Activated CD4-positive, alpha-beta T cell treated with anti-CD3 and anti-CD28 coated beads, Interleukin-2, amount 10 ng/mL, durations not matched to agents 24 days and 14 days (primary cell): ENCODE measurements at regions not wholly inside any gene's neighbourhood (a gene's known extent, or its start where the extent isn't known, plus 50 kb on each side); places are given as distances from the start of the nearest gene placed in this dataset.
"Not testable (repeated sequence)": the region's sequence is repeated elsewhere in the genome, so short reads cannot be mapped to it uniquely, and the experiment has no call there.

ENCODE experiments used
- DNase-seq: peaks from one replicate; pipeline ENCODE4 v3.0.0; 2022
- H3K27ac Mint-ChIP-seq: one replicate; pipeline ENCODE4 v1.8.0; 2022; ENCODE audit warnings: mild to moderate bottlenecking, mixed read lengths
- H3K27me3 Mint-ChIP-seq: one replicate; pipeline ENCODE4 v1.8.0; 2022; ENCODE audit warnings: mixed read lengths
- H3K36me3 Mint-ChIP-seq: one replicate; pipeline ENCODE4 v1.8.0; 2022; ENCODE audit warnings: low read depth, mild to moderate bottlenecking, mixed read lengths
- H3K4me1 Mint-ChIP-seq: one replicate; pipeline ENCODE4 v1.8.0; 2021; ENCODE audit warnings: mixed read lengths
- H3K4me3 Mint-ChIP-seq: one replicate; pipeline ENCODE4 v1.8.0; 2022; ENCODE audit warnings: mild to moderate bottlenecking, moderate library complexity, mixed read lengths
- H3K9me3 Mint-ChIP-seq: one replicate; pipeline ENCODE4 v1.8.0; 2021; ENCODE audit warnings: mixed read lengths
- intact Hi-C: fragments of 100-400 bp; cut with micrococcal nuclease; formaldehyde crosslinking; loops from one replicate; pipeline ENCODE4 v1.15.1; 2023

DNA sequence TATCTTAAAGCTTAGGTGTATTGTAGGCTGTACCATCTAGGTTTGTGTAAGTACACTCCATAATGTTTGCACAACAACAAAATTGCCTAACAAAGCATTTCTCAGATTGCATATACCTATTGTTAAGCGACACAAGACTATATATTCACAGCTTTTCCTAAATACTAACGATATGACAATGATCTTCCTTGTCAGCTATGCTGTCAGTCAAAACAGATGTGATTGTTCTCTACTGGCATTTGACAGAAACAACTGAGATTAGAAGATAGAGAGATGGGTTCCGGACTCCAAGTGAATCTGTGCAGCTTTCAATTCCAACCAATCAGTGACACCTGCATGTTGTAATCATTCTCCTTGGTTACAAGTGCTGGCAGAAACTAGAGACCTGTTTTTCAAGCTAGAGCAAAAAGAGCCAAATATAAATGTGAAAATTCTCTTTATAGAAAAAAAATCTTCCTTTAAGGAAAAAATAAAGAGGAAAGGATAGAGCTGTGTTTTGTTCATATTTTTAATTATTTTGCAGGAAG, 1232.3 kb upstream of the SLC39A10 start:
- no peak for DNase-seq
- intact Hi-C loops = no loop called here
- H3K9me3 Mint-ChIP-seq = no peaks in the 10 kb centered on the region
- no peaks in the 10 kb centered on the region for H3K4me1 Mint-ChIP-seq
- H3K27me3 Mint-ChIP-seq = no peaks in the 10 kb centered on the region
- no peak overlapping the region for H3K4me3 Mint-ChIP-seq
- H3K36me3 Mint-ChIP-seq = no peaks in the 10 kb centered on the region
- no peak overlapping the region for H3K27ac Mint-ChIP-seq

DNA sequence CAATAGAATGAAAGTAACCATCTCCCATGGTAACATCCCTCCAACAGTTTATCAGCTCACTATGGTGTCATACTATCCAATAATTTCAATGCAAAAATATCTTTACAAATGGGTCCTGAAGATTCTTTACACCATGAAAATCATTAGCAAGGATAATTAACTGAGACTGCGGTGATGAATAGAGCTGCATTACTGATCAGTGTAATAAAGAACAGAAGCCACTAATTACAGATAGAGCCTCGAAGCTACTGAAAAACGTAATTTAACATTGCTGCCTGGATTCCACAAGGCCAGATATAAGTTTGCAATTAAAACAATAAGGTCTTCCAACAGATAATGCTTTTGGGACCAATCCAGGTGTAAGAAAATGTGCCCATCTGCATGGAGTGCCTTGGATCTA, 1245.8 kb upstream of the SLC39A10 start:
- DNase-seq = no peak
- H3K4me3 Mint-ChIP-seq = no peak overlapping the region
- H3K9me3 Mint-ChIP-seq = no peaks in the 10 kb centered on the region
- intact Hi-C loops = no loop called here
- H3K4me1 Mint-ChIP-seq = no peaks in the 10 kb centered on the region
- no peaks in the 10 kb centered on the region for H3K36me3 Mint-ChIP-seq
- H3K27ac Mint-ChIP-seq = no peak overlapping the region
- no peaks in the 10 kb centered on the region for H3K27me3 Mint-ChIP-seq

DNA sequence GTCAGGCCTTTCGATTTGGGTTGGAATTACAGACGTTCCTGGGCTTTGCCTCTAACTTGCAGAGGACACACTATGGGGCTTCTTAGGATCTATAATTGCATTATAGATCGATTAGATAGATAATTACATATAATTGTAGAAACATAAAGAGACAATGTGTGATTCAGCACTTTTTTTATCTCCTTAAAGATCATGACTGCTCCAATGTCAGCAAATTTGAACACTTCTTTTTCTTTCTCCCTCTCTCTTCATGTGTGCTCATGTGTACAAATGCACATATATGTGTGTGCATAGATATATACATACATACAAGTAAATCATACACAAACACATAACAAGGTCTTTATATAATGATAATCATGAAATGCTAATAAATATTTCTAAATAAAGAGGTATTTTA, 1261.2 kb upstream of the SLC39A10 start:
- intact Hi-C loops = no loop called here
- Mint-ChIP-seq H3K4me1 (no peaks in the 10 kb centered on the region), H3K36me3 (no peaks in the 10 kb centered on the region), H3K27me3 (no peaks in the 10 kb centered on the region), H3K27ac (no peak overlapping the region), H3K9me3 (peaks cover 5% of the 10 kb centered on the region), H3K4me3 (no peak overlapping the region)
- DNase-seq = no peak

DNA sequence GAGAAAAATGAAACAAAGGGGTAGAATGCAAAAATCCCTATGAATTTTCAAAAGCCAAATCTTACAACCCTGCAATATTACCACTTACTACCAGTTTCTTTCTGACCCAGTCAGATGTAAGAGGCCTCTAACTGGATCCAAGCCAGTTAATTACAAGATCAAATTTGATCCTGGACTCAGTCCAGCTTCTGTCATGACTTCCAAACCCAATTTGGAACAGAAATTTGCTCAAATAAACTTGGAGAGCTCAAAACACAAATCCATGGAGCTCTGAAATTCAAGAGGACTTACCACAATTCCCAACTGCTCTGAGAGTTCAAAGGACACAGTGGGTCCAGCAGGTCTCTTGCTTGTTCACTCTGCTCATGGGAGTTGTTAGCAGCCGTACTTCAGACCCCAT, 1271.7 kb upstream of the SLC39A10 start:
- no peaks in the 10 kb centered on the region for H3K36me3 Mint-ChIP-seq
- no peak for DNase-seq
- intact Hi-C loops = no loop called here
- no peaks in the 10 kb centered on the region for H3K27me3 Mint-ChIP-seq
- no peak overlapping the region for H3K27ac Mint-ChIP-seq
- peaks cover 3% of the 10 kb centered on the region for H3K9me3 Mint-ChIP-seq
- H3K4me3 Mint-ChIP-seq = no peak overlapping the region
- no peaks in the 10 kb centered on the region for H3K4me1 Mint-ChIP-seq

DNA sequence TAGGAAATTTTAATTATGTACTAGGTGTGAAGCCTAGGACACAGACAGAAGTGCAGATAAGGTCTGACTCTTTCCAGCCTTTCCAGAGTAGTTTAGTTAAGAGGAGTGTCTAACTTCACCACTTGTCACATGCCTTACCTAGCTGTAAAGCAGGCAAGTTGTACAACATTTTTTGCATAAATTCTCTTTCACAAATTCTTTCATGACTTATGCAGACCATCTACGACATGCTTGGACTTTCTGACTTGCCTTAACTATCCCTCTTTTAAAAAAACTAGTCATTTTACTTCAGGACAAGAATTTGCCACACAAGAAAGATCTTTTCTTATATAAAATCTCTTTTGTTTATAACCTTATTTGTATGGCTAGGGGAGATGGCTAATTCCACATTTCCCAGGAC, 1273.6 kb upstream of the SLC39A10 start:
- no peaks in the 10 kb centered on the region for H3K4me1 Mint-ChIP-seq
- H3K27ac Mint-ChIP-seq = no peak overlapping the region
- H3K27me3 Mint-ChIP-seq = no peaks in the 10 kb centered on the region
- H3K36me3 Mint-ChIP-seq = no peaks in the 10 kb centered on the region
- no peak overlapping the region for H3K4me3 Mint-ChIP-seq
- H3K9me3 Mint-ChIP-seq = peaks cover 3% of the 10 kb centered on the region
- DNase-seq = no peak
- intact Hi-C loops = no loop called here

DNA sequence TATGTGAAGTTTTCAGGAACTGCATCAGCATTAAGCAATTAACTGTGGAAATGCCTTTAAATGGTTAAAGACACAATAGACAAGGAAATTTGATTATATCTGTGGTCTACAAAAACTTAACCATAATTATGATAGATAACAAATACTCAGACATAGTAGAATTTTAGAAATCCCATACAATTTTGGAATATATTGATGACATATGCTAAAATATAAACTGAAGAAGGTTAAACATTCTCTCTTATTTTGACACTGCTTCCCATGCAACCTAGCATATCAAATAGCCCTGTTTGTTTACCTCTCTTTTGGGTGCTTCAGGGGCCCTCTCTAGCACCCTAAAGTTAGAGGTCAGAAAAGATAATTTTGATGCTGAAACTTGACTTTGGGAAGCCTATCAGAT, 1274.8 kb upstream of the SLC39A10 start:
- intact Hi-C loops = no loop called here
- no peak for DNase-seq
- Mint-ChIP-seq H3K27me3 (no peaks in the 10 kb centered on the region), H3K27ac (no peak overlapping the region), H3K36me3 (no peaks in the 10 kb centered on the region), H3K4me3 (no peak overlapping the region), H3K9me3 (peaks cover 3% of the 10 kb centered on the region), H3K4me1 (no peaks in the 10 kb centered on the region)

DNA sequence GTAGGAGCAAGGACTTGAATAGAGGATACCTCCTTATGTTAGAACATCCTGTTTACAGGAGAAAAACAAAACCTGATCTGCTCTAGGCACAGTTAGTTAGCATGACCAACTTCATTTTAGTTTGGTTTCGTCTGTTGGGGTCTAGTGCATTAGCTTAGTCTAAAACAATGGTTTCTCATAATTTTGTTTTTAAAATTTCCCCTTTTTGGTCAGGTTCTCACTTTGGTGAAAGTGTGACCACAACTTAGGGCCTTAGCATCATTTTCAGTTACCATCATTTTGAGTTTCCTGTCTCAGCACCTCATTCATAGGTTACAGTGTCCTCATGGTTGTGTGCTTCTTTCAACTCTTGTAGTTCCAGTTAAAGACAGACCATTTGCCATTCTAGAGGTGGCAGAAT, 1277.0 kb upstream of the SLC39A10 start:
- H3K9me3 Mint-ChIP-seq = no peaks in the 10 kb centered on the region
- H3K4me1 Mint-ChIP-seq = no peaks in the 10 kb centered on the region
- H3K4me3 Mint-ChIP-seq = no peak overlapping the region
- no peaks in the 10 kb centered on the region for H3K36me3 Mint-ChIP-seq
- DNase-seq = no peak
- H3K27me3 Mint-ChIP-seq = no peaks in the 10 kb centered on the region
- no peak overlapping the region for H3K27ac Mint-ChIP-seq
- intact Hi-C loops = no loop called here

DNA sequence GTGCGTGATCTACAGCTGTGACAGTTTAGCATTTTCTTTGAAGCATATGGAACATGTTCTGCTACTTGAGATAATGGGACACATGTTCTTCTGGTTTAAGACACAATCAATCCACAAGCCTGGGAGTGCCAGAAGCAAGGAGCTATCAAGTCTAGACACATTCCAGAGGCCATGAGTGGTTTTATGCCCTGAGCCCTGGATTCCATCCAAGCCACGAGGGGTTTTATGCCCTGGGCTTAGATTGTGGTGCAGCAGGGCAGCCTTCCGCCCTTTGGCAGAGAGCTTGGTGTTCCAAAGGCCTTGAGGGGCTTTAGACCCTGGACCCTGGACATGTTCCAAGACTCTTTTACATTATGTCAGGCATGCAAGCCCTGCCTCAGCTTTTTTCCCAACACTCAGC, 1289.6 kb upstream of the SLC39A10 start:
- H3K4me3 Mint-ChIP-seq, H3K27ac Mint-ChIP-seq, H3K9me3 Mint-ChIP-seq, DNase-seq, intact Hi-C loops, H3K36me3 Mint-ChIP-seq, H3K27me3 Mint-ChIP-seq, H3K4me1 Mint-ChIP-seq: not testable (repeated sequence)

DNA sequence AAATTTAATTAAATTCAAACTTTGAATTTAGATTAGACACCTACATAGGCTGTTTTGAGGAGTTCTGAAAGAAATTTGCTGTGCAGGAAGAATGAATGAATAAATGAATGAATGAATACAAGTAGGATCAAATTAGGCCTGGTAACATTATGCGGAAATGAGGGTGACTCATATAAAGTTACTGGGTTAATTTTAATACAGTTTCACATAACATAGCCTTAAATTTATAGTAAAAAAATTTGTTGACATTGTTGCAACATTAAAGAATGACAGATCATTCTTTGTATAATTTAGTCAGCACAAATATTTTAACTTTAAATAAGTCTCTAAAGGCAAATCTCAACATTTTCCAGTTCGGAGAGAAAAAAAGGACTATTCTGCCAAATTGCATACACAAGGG, 1293.1 kb upstream of the SLC39A10 start:
- no peak overlapping the region for H3K27ac Mint-ChIP-seq
- no peaks in the 10 kb centered on the region for H3K9me3 Mint-ChIP-seq
- H3K27me3 Mint-ChIP-seq = no peaks in the 10 kb centered on the region
- no peaks in the 10 kb centered on the region for H3K36me3 Mint-ChIP-seq
- intact Hi-C loops = no loop called here
- H3K4me1 Mint-ChIP-seq = no peaks in the 10 kb centered on the region
- H3K4me3 Mint-ChIP-seq = no peak overlapping the region
- no peak for DNase-seq

DNA sequence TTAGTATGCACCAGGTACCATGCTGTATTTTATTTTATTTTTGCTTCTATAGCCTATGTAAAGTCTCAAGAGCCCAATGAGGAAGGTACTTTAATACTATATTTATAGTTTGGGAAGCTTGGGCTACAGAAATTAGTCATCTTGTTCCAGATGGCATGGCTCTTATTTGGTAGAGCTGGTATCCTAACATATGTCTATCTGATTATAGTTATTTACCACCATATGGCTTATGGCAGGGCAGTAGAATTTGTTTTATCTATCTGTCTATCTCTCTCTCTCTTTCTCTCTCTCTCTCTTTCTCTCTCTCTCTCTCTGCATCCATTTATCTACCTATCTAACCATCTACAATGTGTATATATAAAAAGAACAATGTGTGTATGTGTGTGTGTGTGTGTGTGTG, 1293.7 kb upstream of the SLC39A10 start:
- Mint-ChIP-seq H3K27me3 (no peaks in the 10 kb centered on the region), H3K4me3 (no peak overlapping the region), H3K27ac (no peak overlapping the region), H3K4me1 (no peaks in the 10 kb centered on the region), H3K36me3 (no peaks in the 10 kb centered on the region), H3K9me3 (no peaks in the 10 kb centered on the region)
- no peak for DNase-seq
- intact Hi-C loops = no loop called here

DNA sequence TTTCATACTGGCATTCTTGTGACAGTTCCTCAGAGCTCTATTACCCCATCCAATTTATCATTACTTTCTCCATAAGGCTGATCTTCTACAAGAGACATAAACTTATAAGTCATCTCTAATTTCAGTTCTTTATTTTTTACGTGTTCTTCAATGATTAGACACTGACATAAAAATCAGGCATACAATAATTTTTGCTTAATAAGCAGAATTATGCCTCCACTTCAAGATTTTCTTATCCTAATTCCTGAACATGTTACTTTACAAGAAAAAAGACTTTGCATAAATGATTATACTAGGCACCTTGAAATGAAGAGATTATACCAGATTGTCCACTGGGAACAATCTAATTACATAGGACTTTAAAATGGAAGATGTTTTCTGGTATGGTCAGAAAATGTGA, 1304.5 kb upstream of the SLC39A10 start:
- intact Hi-C loops = no loop called here
- no peak overlapping the region for H3K4me3 Mint-ChIP-seq
- H3K4me1 Mint-ChIP-seq = no peaks in the 10 kb centered on the region
- DNase-seq = no peak
- H3K27ac Mint-ChIP-seq = no peak overlapping the region
- H3K36me3 Mint-ChIP-seq = no peaks in the 10 kb centered on the region
- H3K9me3 Mint-ChIP-seq = no peaks in the 10 kb centered on the region
- no peaks in the 10 kb centered on the region for H3K27me3 Mint-ChIP-seq

DNA sequence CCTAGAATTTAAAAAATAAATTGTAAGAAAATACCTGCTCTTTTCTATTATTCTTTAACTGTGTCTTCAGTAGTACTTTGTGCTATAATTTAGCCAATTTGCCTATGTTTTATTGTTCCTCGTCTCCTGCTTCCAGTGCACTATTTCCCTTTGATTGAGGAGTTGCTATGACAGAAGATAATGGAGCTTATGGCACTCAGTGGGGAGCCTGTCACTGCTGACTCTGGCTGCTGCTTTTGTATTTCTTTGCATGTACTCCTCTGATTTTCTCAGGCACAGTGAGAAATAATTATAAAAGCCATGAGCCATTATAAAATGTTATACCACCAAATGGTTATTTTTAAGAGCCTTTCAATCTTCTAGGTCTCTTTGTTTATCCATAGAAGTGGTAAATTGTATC, 1310.8 kb upstream of the SLC39A10 start:
- intact Hi-C loops = no loop called here
- H3K36me3 Mint-ChIP-seq = no peaks in the 10 kb centered on the region
- H3K27ac Mint-ChIP-seq = no peak overlapping the region
- H3K27me3 Mint-ChIP-seq = no peaks in the 10 kb centered on the region
- H3K4me3 Mint-ChIP-seq = no peak overlapping the region
- no peak for DNase-seq
- H3K4me1 Mint-ChIP-seq = no peaks in the 10 kb centered on the region
- no peaks in the 10 kb centered on the region for H3K9me3 Mint-ChIP-seq

DNA sequence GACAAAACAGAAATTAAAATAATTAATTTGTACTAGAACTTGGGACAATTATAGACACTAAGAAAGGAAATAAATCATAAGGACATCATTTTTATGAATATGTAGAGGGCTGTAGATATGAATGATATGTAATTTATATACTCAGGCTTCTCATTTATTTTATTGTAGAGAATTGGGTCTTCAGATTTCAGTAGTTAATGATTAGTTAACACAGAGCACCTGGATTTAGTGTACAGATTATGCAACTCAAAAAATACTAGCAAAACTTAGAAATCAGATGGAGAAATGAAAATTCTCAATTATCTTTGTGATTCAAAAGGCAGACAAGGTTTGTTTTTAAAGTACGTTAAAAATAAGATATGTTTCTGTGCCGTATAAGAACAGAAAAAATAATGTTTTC, 1311.7 kb upstream of the SLC39A10 start:
- DNase-seq = no peak
- Mint-ChIP-seq H3K4me1 (no peaks in the 10 kb centered on the region), H3K27me3 (no peaks in the 10 kb centered on the region), H3K9me3 (no peaks in the 10 kb centered on the region), H3K27ac (no peak overlapping the region), H3K36me3 (no peaks in the 10 kb centered on the region), H3K4me3 (no peak overlapping the region)
- intact Hi-C loops = no loop called here

DNA sequence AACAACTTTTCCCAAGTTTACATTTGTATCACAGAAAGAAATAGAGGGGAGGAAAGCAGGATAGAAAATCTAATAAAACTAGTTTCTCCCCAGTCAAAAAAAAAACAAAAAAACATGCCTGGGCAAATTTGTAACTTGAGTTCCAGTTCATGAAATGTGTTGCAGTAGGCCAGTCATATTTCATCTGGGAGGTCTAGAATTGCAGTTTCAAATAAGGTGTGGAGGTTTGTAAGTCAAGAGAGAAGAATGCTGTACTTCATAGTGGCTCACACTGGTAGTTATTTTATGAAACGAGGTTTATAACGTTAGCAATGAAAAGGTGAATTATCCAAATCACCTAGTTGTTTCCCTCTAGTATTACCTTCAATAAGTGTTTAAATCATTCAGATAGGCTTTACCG, 1313.9 kb upstream of the SLC39A10 start:
- DNase-seq = no peak
- intact Hi-C loops = no loop called here
- Mint-ChIP-seq H3K27me3 (no peaks in the 10 kb centered on the region), H3K9me3 (no peaks in the 10 kb centered on the region), H3K27ac (no peak overlapping the region), H3K36me3 (no peaks in the 10 kb centered on the region), H3K4me1 (no peaks in the 10 kb centered on the region), H3K4me3 (no peak overlapping the region)

DNA sequence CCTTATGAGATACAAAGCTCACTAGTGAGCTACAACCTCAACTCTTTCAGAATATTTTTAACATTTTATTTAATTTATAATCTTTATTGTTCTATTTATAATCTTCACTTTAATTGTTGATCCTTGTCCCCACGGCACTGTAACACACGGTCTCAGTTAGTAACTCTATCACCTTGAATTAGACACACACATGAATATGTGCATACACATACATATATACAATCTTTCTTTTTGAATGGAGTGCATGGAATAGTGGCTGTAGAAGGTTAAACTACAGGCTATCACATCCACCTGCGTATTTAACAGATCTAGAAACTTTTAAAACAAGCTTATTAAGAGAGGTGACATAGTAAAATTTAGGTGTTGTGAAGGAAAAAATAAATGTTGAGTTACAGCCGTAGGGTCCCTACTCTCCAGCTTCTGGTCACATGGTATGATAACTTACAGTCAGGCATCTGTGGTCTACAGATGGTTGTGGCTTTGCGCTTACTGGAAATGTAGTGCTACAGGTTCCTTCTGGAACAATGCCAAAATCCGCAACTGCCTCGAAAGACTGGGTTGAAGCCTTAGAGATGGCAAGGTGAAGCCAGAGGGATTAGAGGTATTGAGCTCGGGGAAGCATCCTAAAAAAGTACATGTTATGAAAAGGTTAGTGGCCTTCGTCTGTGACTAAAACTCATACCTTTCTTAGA, 1324.1 kb upstream of the SLC39A10 start:
- Mint-ChIP-seq H3K4me1 (no peaks in the 10 kb centered on the region), H3K27me3 (no peaks in the 10 kb centered on the region), H3K27ac (no peak overlapping the region), H3K36me3 (no peaks in the 10 kb centered on the region), H3K9me3 (no peaks in the 10 kb centered on the region), H3K4me3 (no peak overlapping the region)
- intact Hi-C loops = no loop called here
- no peak for DNase-seq
